NCI-H2196 treated with DMSO at 0.1 percent for 48 hours (cell line): ENCODE measurements at regions not wholly inside any gene's neighbourhood (a gene's known extent, or its start where the extent isn't known, plus 50 kb on each side); places are given as distances from the start of the nearest gene placed in this dataset.

Experiments
- DNase-seq: peaks from one replicate; lab custom pipeline; 2025; ENCODE audit not compliant: unreplicated experiment; lab: John Stamatoyannopoulos, UW

- no peak for DNase-seq
Observed at GRCh38 chr11:128105511-128105910, 481.8 kb downstream of the ETS1 start.

GRCh38 chr11:128103278-128103873 is 484.0 kb downstream of the ETS1 start:
- DNase-seq = no peak

- no peak for DNase-seq
Observed at GRCh38 chr11:128098781-128099180, 488.6 kb downstream of the ETS1 start.

- DNase-seq = no peak
Observed at GRCh38 chr11:128095466-128095981, 491.8 kb downstream of the ETS1 start.

GRCh38 chr11:128093689-128094088 is 493.7 kb downstream of the ETS1 start:
- DNase-seq = no peak

GRCh38 chr11:128089962-128090361 is 497.4 kb downstream of the ETS1 start:
- no peak for DNase-seq

GRCh38 chr11:128086794-128087193 is 500.6 kb downstream of the ETS1 start:
- DNase-seq = no peak

- DNase-seq = no peak
Observed at GRCh38 chr11:128085276-128085675, 502.1 kb downstream of the ETS1 start.

GRCh38 chr11:128082574-128082973 is 504.8 kb downstream of the ETS1 start:
- DNase-seq = no peak

GRCh38 chr11:128069665-128070064 is 517.7 kb downstream of the ETS1 start:
- no peak for DNase-seq

GRCh38 chr11:128067780-128068179 is 519.6 kb downstream of the ETS1 start:
- no peak for DNase-seq

GRCh38 chr11:128066399-128066798 is 521.0 kb downstream of the ETS1 start:
- no peak for DNase-seq

GRCh38 chr11:128061281-128061871 is 526.0 kb downstream of the ETS1 start:
- peak; percentile 54 for DNase-seq

- DNase-seq = no peak
Observed at GRCh38 chr11:128058580-128059208, 528.7 kb downstream of the ETS1 start.

GRCh38 chr11:128057786-128058395 is 529.5 kb downstream of the ETS1 start:
- DNase-seq = no peak

GRCh38 chr11:128055576-128056217 is 531.7 kb downstream of the ETS1 start:
- no peak for DNase-seq

GRCh38 chr11:128053981-128054931 is 533.1 kb downstream of the ETS1 start:
- DNase-seq = no peak

- DNase-seq = peak; percentile 39
Observed at GRCh38 chr11:128052912-128053641, 534.3 kb downstream of the ETS1 start.

- DNase-seq = no peak
Observed at GRCh38 chr11:128048121-128048520, 539.2 kb downstream of the ETS1 start.

- no peak for DNase-seq
Observed at GRCh38 chr11:128047026-128047425, 540.3 kb downstream of the ETS1 start.
